H1 (cell line): ENCODE measurements at regions not wholly inside any gene's neighbourhood (a gene's known extent, or its start where the extent isn't known, plus 50 kb on each side); places are given as distances from the start of the nearest gene placed in this dataset.

Experiments used
- CTCF ChIA-PET: fragments of 300-600 bp; sonication (Branson Sonifier 250); formaldehyde crosslinking; loops from one replicate; lab custom pipeline; 2021; ENCODE audit not compliant: partially characterized antibody; lab: Charles Lee
- POLR2A ChIA-PET: fragments of 300-600 bp; sonication (Branson Sonifier 250); formaldehyde crosslinking; loops from one replicate; lab custom pipeline; 2021; ENCODE audit warnings: inconsistent platforms; ENCODE audit not compliant: partially characterized antibody; lab: Charles Lee
- DNase-seq, 2 experiments: peaks; one replicate each; pipeline versions ENCODE4 v3.0.0 to v3.0.0-alpha.2; 2010 to 2022; ENCODE audit warnings: low spot score in 2 of 2, low read depth in 1 of 2, mixed read lengths in 1 of 2
- FAIRE-seq: peaks from 2 replicates; lab custom pipeline; 2011; peaks lifted over from hg19 to GRCh38; lab: Jason Lieb, UNC
- H2AFZ ChIP-seq: 2 replicates; pipeline ENCODE4 v1.8.1; 2012; ENCODE audit warnings: low read length, inconsistent platforms
- H2AK5ac ChIP-seq: 2 replicates; pipeline ENCODE4 v1.6.1; 2013; ENCODE audit warnings: low read depth, low read length
- H2BK120ac ChIP-seq: replicated peaks from 2 replicates; pipeline ENCODE3; 2013; ENCODE audit warnings: low read depth, low read length, inconsistent platforms
- H2BK12ac ChIP-seq: 2 replicates; pipeline ENCODE4 v1.6.1; 2013; ENCODE audit warnings: low read depth, low read length
- H2BK15ac ChIP-seq: 2 replicates; pipeline ENCODE4 v1.6.1; 2013; ENCODE audit warnings: low read length
- H2BK20ac ChIP-seq: 2 replicates; pipeline ENCODE4 v1.6.1; 2013; ENCODE audit warnings: low read length
- H2BK5ac ChIP-seq: 2 replicates; pipeline ENCODE4 v1.6.1; 2013; ENCODE audit warnings: low read depth, low read length
- H3K14ac ChIP-seq: 2 replicates; pipeline ENCODE4 v1.6.1; 2013; ENCODE audit warnings: inconsistent platforms; ENCODE audit not compliant: insufficient read length
- H3K18ac ChIP-seq: 2 replicates; pipeline ENCODE4 v1.6.1; 2013; ENCODE audit warnings: low read length; ENCODE audit errors: extremely low read depth
- H3K23ac ChIP-seq: 2 replicates; pipeline ENCODE4 v1.6.1; 2013; ENCODE audit warnings: inconsistent platforms; ENCODE audit not compliant: insufficient read length
- H3K23me2 ChIP-seq: 2 replicates; pipeline ENCODE4 v1.6.1; 2013; ENCODE audit warnings: low read depth, low read length
- H3K27ac ChIP-seq: 2 replicates; pipeline ENCODE4 v1.6.1; 2011; ENCODE audit warnings: low read depth, low read length, inconsistent platforms
- H3K27me3 ChIP-seq, 4 experiments: replicated peaks in 1 of 4; 1 replicate in 1 of 4; 2 replicates in 3 of 4; pipeline versions ENCODE4 v1.6.1 to v1.8.1; 2011 to 2013; ENCODE audit warnings: low read length in 3 of 4, mild to moderate bottlenecking in 3 of 4, inconsistent platforms in 2 of 4, mixed read lengths in 2 of 4, moderate library complexity in 1 of 4; ENCODE audit not compliant: control insufficient read depth in 3 of 4, insufficient read depth in 3 of 4; ENCODE audit errors: extremely low read depth in 1 of 4
- H3K36me3 ChIP-seq, 4 experiments: 2 replicates each; pipeline versions ENCODE4 v1.6.1 to v1.8.1; 2011 to 2013; ENCODE audit warnings: mild to moderate bottlenecking in 4 of 4, low read length in 3 of 4, moderate library complexity in 2 of 4, control low read depth in 1 of 4, inconsistent platforms in 1 of 4; ENCODE audit not compliant: insufficient read depth in 4 of 4, control insufficient read depth in 2 of 4
- H3K4ac ChIP-seq: replicated peaks from 2 replicates; pipeline ENCODE3; 2013; ENCODE audit warnings: low read length, low read depth, mixed read lengths, inconsistent platforms; ENCODE audit not compliant: insufficient read length
- H3K4me1 ChIP-seq, 4 experiments: replicated peaks in 1 of 4; 1 replicate in 1 of 4; 2 replicates in 3 of 4; pipeline versions ENCODE4 v1.6.1 to v1.8.1; 2011 to 2013; ENCODE audit warnings: low read length in 3 of 4, inconsistent platforms in 2 of 4, mixed read lengths in 1 of 4; ENCODE audit not compliant: insufficient read depth in 4 of 4, control insufficient read depth in 3 of 4
- H3K4me2 ChIP-seq, 2 experiments: 2 replicates each; pipeline versions ENCODE4 v1.6.1 to v1.8.1; 2011 to 2013; ENCODE audit warnings: low read depth in 2 of 2, low read length in 2 of 2, control low read depth in 1 of 2, inconsistent platforms in 1 of 2, mild to moderate bottlenecking in 1 of 2; ENCODE audit not compliant: insufficient read depth in 1 of 2
- H3K4me3 ChIP-seq, 4 experiments: fragments of 200-600, 300-600 bp in 1 of 4; sonication (generic), shearing (Covaris generic), sonication (Bioruptor Twin) in 1 of 4; 2 replicates each; pipeline versions ENCODE4 v1.5.1 to v1.8.1; 2011 to 2016; ENCODE audit warnings: low read length in 4 of 4, low read depth in 3 of 4, control low read depth in 2 of 4, inconsistent platforms in 2 of 4, mild to moderate bottlenecking in 2 of 4, mixed read lengths in 1 of 4, moderate library complexity in 1 of 4; ENCODE audit not compliant: insufficient read depth in 2 of 4; ENCODE audit errors: extremely low read depth in 1 of 4
- H3K56ac ChIP-seq: replicated peaks from 2 replicates; pipeline ENCODE3; 2013; ENCODE audit warnings: low read depth, mild to moderate bottlenecking, mixed read lengths, low read length, inconsistent platforms; ENCODE audit not compliant: insufficient read length
- H3K79me1 ChIP-seq: 2 replicates; pipeline ENCODE4 v1.6.1; 2013; ENCODE audit warnings: low read depth, low read length, control low read depth
- H3K79me2 ChIP-seq, 2 experiments: 2 replicates each; pipeline versions ENCODE4 v1.6.1 to v1.8.1; 2012 to 2013; ENCODE audit warnings: low read length in 2 of 2, mild to moderate bottlenecking in 2 of 2, inconsistent platforms in 1 of 2; ENCODE audit not compliant: insufficient read depth in 2 of 2, control insufficient read depth in 1 of 2
- H3K9ac ChIP-seq, 4 experiments: replicated peaks in 1 of 4; 1 replicate in 1 of 4; 2 replicates in 3 of 4; pipeline versions ENCODE4 v1.6.1 to v1.8.1; 2011 to 2013; ENCODE audit warnings: low read depth in 3 of 4, low read length in 3 of 4, control low read depth in 2 of 4, mild to moderate bottlenecking in 2 of 4, moderate library complexity in 2 of 4, inconsistent platforms in 1 of 4; ENCODE audit errors: extremely low read depth in 1 of 4
- H3K9me3 ChIP-seq, 2 experiments: 2 replicates each; pipeline versions ENCODE4 v1.6.1 to v1.8.1; 2012 to 2013; ENCODE audit warnings: mild to moderate bottlenecking in 2 of 2, moderate library complexity in 2 of 2, control low read depth in 1 of 2, inconsistent platforms in 1 of 2, low read depth in 1 of 2, low read length in 1 of 2, mixed read lengths in 1 of 2; ENCODE audit not compliant: insufficient read depth in 2 of 2
- H4K20me1 ChIP-seq, 2 experiments: replicated peaks in 1 of 2; 2 replicates each; pipeline versions ENCODE3 to v1.8.1; 2011 to 2013; ENCODE audit warnings: inconsistent platforms in 2 of 2, low read length in 2 of 2, mild to moderate bottlenecking in 1 of 2; ENCODE audit not compliant: insufficient read depth in 2 of 2, control insufficient read depth in 1 of 2
- H4K5ac ChIP-seq: 2 replicates; pipeline ENCODE4 v1.6.1; 2013; ENCODE audit warnings: low read length, low read depth, mixed read lengths, inconsistent platforms; ENCODE audit not compliant: insufficient read length
- H4K8ac ChIP-seq: 2 replicates; pipeline ENCODE4 v1.8.0; 2013; ENCODE audit warnings: mild to moderate bottlenecking, moderate library complexity, low read length, inconsistent platforms; ENCODE audit not compliant: insufficient read depth; ENCODE audit errors: extremely low read depth
- H4K91ac ChIP-seq: replicated peaks from 2 replicates; pipeline ENCODE3; 2013; ENCODE audit warnings: low read length, mixed read lengths, inconsistent platforms; ENCODE audit not compliant: insufficient read length
- ATF3 ChIP-seq: IDR thresholded peaks from 2 replicates; pipeline ENCODE4 v1.6.1; 2011; ENCODE audit warnings: low read depth, mild to moderate bottlenecking, low read length; ENCODE audit not compliant: insufficient read depth
- BRCA1 ChIP-seq: IDR thresholded peaks from 2 replicates; pipeline ENCODE4 v1.6.1; 2012; ENCODE audit warnings: low read depth, low read length, improper control_type of control experiment
- CTBP2 ChIP-seq: IDR thresholded peaks from 2 replicates; pipeline ENCODE4 v1.7.0; 2011; ENCODE audit warnings: borderline replicate concordance, mild to moderate bottlenecking, moderate library complexity, mixed read lengths, low read length; ENCODE audit not compliant: insufficient read depth, insufficient read length
- EP300 ChIP-seq, 2 experiments: IDR thresholded peaks; 1 replicate in 1 of 2; 2 replicates in 1 of 2; pipeline ENCODE4 v1.6.1; 2011 to 2012; ENCODE audit warnings: low read depth in 2 of 2, low read length in 2 of 2, mild to moderate bottlenecking in 2 of 2, borderline replicate concordance in 1 of 2, inconsistent platforms in 1 of 2, moderate library complexity in 1 of 2
- FOSL1 ChIP-seq: IDR thresholded peaks from 2 replicates; pipeline ENCODE4 v1.6.1; 2011; ENCODE audit warnings: mild to moderate bottlenecking, low read depth, low read length, moderate library complexity; ENCODE audit not compliant: insufficient read depth
- GABPA ChIP-seq: IDR thresholded peaks from 2 replicates; pipeline ENCODE4 v1.6.1; 2011; ENCODE audit warnings: mild to moderate bottlenecking, low read length, moderate library complexity, borderline replicate concordance; ENCODE audit not compliant: insufficient read depth
- NRF1 ChIP-seq: IDR thresholded peaks from 2 replicates; pipeline ENCODE4 v1.6.1; 2011; ENCODE audit warnings: mild to moderate bottlenecking, low read depth, low read length, improper control_type of control experiment
- POLR2AphosphoS5 ChIP-seq: IDR thresholded peaks from 2 replicates; pipeline ENCODE4 v1.6.1; 2011; ENCODE audit warnings: low read depth, low read length
- RBBP5 ChIP-seq: IDR thresholded peaks from 2 replicates; pipeline ENCODE4 v1.7.1; 2012; ENCODE audit warnings: low read depth, mild to moderate bottlenecking, inconsistent platforms, low read length, moderate library complexity, borderline replicate concordance
- SIRT6 ChIP-seq: IDR thresholded peaks from one replicate; pipeline ENCODE4 v1.7.1; 2012; ENCODE audit warnings: low read length, inconsistent platforms
- SIX5 ChIP-seq: IDR thresholded peaks from 2 replicates; pipeline ENCODE4 v1.6.1; 2011; ENCODE audit warnings: mild to moderate bottlenecking, low read depth, low read length
- SP1 ChIP-seq: IDR thresholded peaks from 2 replicates; pipeline ENCODE4 v1.6.1; 2011; ENCODE audit warnings: low read depth, low read length
- YY1 ChIP-seq: IDR thresholded peaks from 2 replicates; pipeline ENCODE4 v1.6.1; 2011; ENCODE audit warnings: low read depth, mild to moderate bottlenecking, low read length
- WGBS, 2 experiments: shearing (Covaris generic) in 1 of 2; methylation state at CpG; one replicate each; pipeline versions ENCODE4 v1.1.6 to v1.1.7; 2013 to 2015; ENCODE audit warnings: low lambda C conversion rate in 2 of 2, mixed read lengths in 2 of 2, inconsistent platforms in 1 of 2, low coverage in 1 of 2, missing lambda C conversion rate in 1 of 2; ENCODE audit not compliant: insufficient replicate concordance in 2 of 2, insufficient coverage in 1 of 2, insufficient read length in 1 of 2; ENCODE audit errors: extremely low coverage in 1 of 2, missing lambda C conversion rate in 1 of 2; 5-methylcytosine and 5-hydroxymethylcytosine counted together

- Histone ChIP-seq H3K23me2 (peaks cover 2% of the 10 kb centered on the region; the same call in 1 of the 2 replicates), H2BK12ac (no peak overlapping the region), H3K4ac (no peak overlapping the region), H4K5ac (no peak overlapping the region), H3K23ac (no peak overlapping the region), H3K79me1 (no peaks in the 10 kb centered on the region), H2BK20ac (no peak overlapping the region), H3K9ac (no peak overlapping the region), H3K4me3 (no peak overlapping the region), H4K8ac (no peak overlapping the region; the same call in 1 of the 2 replicates), H3K14ac (no peak overlapping the region), H3K56ac (no peak overlapping the region), H2BK15ac (no peak overlapping the region), H4K20me1 (peaks cover 2 to 6% of the 10 kb centered on the region in 2 experiments), H3K36me3 (no peaks in the 10 kb centered on the region), H4K91ac (no peak overlapping the region), H3K18ac (no peak overlapping the region), H2AFZ (no peak overlapping the region), H2BK120ac (no peak overlapping the region), H3K27me3 (no peaks in the 10 kb centered on the region), H3K9me3 (no peaks in the 10 kb centered on the region), H3K4me1 (no peaks in the 10 kb centered on the region; a peak in 1 of 7 replicates), H3K79me2 (no peaks in the 10 kb centered on the region), H2AK5ac (no peak overlapping the region), H2BK5ac (no peak overlapping the region), H3K27ac (no peak overlapping the region), H3K4me2 (no peak overlapping the region)
- TF ChIP-seq NRF1, result no peak
- TF ChIP-seq CTBP2, result no peak
- no peak for TF ChIP-seq EP300 (IDR thresholded peaks at IDR 0.05; ENCODE audit: borderline replicate concordance in 1 of 2, low read depth in 2 of 2, low read length in 2 of 2)
- TF ChIP-seq GABPA, result no peak
- no peak for TF ChIP-seq POLR2AphosphoS5
- TF ChIP-seq YY1, result no peak
- TF ChIP-seq FOSL1, result no peak
- no peak for TF ChIP-seq SIRT6
- TF ChIP-seq SP1, result no peak
- TF ChIP-seq SIX5, result no peak
- TF ChIP-seq RBBP5, result no peak
- no peak for TF ChIP-seq BRCA1
- TF ChIP-seq ATF3, result no peak
- ChIA-PET POLR2A (no interaction called here), CTCF (interaction anchor here (0.6 to 1.3 kb wide), 2 partner anchors 34 to 115 kb away, joined by 3 read pairs; no protein-coding TSS in a partner anchor)
- DNase-seq, result no peak
- no peak for FAIRE-seq
- 91% methylated on average over 26 of the region's 37 CpGs; no CpG with 5 or more reads in 1 of the 2 experiments for WGBS, 2 experiments
Observed at GRCh38 chr22:48749555-48750227, 1078.0 kb downstream of the BRD1 start.
